Glutamatergic neuron (in vitro differentiated cells): ENCODE measurements at regions not wholly inside any gene's neighbourhood (a gene's known extent, or its start where the extent isn't known, plus 50 kb on each side); places are given as distances from the start of the nearest gene placed in this dataset.
A peak's percentile ranks its signal among the peaks of the same experiment; 100 is the strongest.

ENCODE experiments used
- DNase-seq: peaks from one replicate; pipeline ENCODE4 v3.0.0; 2022
- H3K27ac Mint-ChIP-seq: one replicate; pipeline ENCODE4 v1.8.0; 2020; ENCODE audit warnings: mild to moderate bottlenecking, mixed read lengths, inconsistent platforms; ENCODE audit not compliant: unreplicated experiment
- H3K27me3 Mint-ChIP-seq: one replicate; pipeline ENCODE4 v1.8.0; 2020; ENCODE audit warnings: mild to moderate bottlenecking, moderate library complexity, mixed read lengths, inconsistent platforms; ENCODE audit not compliant: unreplicated experiment
- H3K36me3 Mint-ChIP-seq: one replicate; pipeline ENCODE4 v1.8.0; 2020; ENCODE audit warnings: mild to moderate bottlenecking, mixed read lengths, inconsistent platforms; ENCODE audit not compliant: unreplicated experiment
- H3K4me1 Mint-ChIP-seq: one replicate; pipeline ENCODE4 v1.8.0; 2020; ENCODE audit warnings: mild to moderate bottlenecking, low read depth, mixed read lengths, inconsistent platforms; ENCODE audit not compliant: unreplicated experiment
- H3K4me3 Mint-ChIP-seq: one replicate; pipeline ENCODE4 v1.8.0; 2020; ENCODE audit warnings: mild to moderate bottlenecking, mixed read lengths, inconsistent platforms; ENCODE audit not compliant: unreplicated experiment
- H3K9me3 Mint-ChIP-seq: one replicate; pipeline ENCODE4 v1.8.0; 2020; ENCODE audit warnings: mild to moderate bottlenecking, moderate library complexity, mixed read lengths, inconsistent platforms; ENCODE audit not compliant: unreplicated experiment
- TF ChIP-seq, protein P1 (sequence below): fragments of 200-600 bp; sonication (generic); IDR thresholded peaks from one replicate; pipeline ENCODE4 v1.5.0; 2021; ENCODE audit not compliant: partially characterized antibody, unreplicated experiment

- no peaks in the 10 kb centered on the region for H3K36me3 Mint-ChIP-seq
- H3K27ac Mint-ChIP-seq: no peak overlapping the region
- no peak for DNase-seq
- TF ChIP-seq, protein P1, sequence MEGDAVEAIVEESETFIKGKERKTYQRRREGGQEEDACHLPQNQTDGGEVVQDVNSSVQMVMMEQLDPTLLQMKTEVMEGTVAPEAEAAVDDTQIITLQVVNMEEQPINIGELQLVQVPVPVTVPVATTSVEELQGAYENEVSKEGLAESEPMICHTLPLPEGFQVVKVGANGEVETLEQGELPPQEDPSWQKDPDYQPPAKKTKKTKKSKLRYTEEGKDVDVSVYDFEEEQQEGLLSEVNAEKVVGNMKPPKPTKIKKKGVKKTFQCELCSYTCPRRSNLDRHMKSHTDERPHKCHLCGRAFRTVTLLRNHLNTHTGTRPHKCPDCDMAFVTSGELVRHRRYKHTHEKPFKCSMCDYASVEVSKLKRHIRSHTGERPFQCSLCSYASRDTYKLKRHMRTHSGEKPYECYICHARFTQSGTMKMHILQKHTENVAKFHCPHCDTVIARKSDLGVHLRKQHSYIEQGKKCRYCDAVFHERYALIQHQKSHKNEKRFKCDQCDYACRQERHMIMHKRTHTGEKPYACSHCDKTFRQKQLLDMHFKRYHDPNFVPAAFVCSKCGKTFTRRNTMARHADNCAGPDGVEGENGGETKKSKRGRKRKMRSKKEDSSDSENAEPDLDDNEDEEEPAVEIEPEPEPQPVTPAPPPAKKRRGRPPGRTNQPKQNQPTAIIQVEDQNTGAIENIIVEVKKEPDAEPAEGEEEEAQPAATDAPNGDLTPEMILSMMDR: no peak
- H3K9me3 Mint-ChIP-seq: peaks cover 2% of the 10 kb centered on the region
- H3K4me3 Mint-ChIP-seq: no peak overlapping the region
- H3K27me3 Mint-ChIP-seq: no peaks in the 10 kb centered on the region
- H3K4me1 Mint-ChIP-seq: peaks cover 8% of the 10 kb centered on the region
Measured at GRCh38 chr13:85728811-85729210, 70.4 kb downstream of the SLITRK6 start.

DNA sequence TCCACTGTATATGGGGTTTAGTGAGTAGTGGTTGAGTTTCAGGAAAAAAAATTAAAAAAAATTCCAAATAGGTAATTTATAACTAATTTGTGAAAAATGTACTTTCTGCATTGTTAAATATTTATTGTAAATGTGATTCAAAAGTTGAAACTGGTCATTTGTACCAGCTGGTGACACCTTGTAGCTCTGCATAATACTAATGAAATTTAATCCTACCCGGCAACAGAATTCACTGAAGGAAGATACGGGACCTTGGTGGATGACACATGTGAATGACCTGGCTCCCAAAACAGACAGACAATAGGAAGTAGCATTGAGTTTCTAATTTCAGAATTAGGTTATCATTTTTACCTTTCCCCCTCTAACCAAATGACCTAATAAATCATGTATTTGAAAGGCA lies 73.8 kb downstream of the SLITRK6 start:
- Mint-ChIP-seq H3K36me3 (no peaks in the 10 kb centered on the region), H3K27ac (peak overlapping the region; percentile 29), H3K4me1 (peaks cover 8% of the 10 kb centered on the region), H3K9me3 (peaks cover 2% of the 10 kb centered on the region), H3K27me3 (no peaks in the 10 kb centered on the region), H3K4me3 (no peak overlapping the region)
- DNase-seq: no peak
- TF ChIP-seq, protein P1: no peak

GRCh38 chr13:85724546-85725432 lies 74.4 kb downstream of the SLITRK6 start:
- H3K4me1 Mint-ChIP-seq: peaks cover 8% of the 10 kb centered on the region
- DNase-seq: no peak
- no peak overlapping the region for H3K27ac Mint-ChIP-seq
- TF ChIP-seq, protein P1: no peak
- peaks cover 2% of the 10 kb centered on the region for H3K9me3 Mint-ChIP-seq
- H3K36me3 Mint-ChIP-seq: no peaks in the 10 kb centered on the region
- no peaks in the 10 kb centered on the region for H3K27me3 Mint-ChIP-seq
- H3K4me3 Mint-ChIP-seq: no peak overlapping the region

- DNase-seq: no peak
- no peak overlapping the region for H3K4me3 Mint-ChIP-seq
- peaks cover 2% of the 10 kb centered on the region for H3K9me3 Mint-ChIP-seq
- H3K27me3 Mint-ChIP-seq: no peaks in the 10 kb centered on the region
- TF ChIP-seq, protein P1: no peak
- no peaks in the 10 kb centered on the region for H3K36me3 Mint-ChIP-seq
- H3K4me1 Mint-ChIP-seq: peaks cover 6% of the 10 kb centered on the region
- no peak overlapping the region for H3K27ac Mint-ChIP-seq
Measured at GRCh38 chr13:85719749-85720148, 79.5 kb downstream of the SLITRK6 start.

DNA sequence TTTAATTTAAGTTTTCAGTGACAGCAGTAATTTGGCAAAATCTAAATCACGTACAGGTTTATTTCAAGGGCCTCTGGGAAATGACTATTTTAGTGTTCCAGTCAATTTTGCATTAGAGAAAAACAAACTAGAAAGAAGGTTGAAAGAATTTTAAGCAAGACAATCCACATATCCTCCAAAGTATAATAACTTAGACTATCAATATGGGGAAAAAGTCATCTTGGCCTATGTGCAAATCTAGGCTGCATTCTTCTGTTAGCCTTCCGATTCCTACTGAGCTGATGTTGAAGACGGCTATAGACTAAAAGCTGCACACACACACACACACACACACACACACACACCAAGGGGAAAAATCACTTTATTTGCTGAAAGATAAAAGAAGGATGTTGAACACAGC lies 81.3 kb downstream of the SLITRK6 start:
- DNase-seq: no peak
- peaks cover 3% of the 10 kb centered on the region for H3K4me1 Mint-ChIP-seq
- no peaks in the 10 kb centered on the region for H3K27me3 Mint-ChIP-seq
- H3K27ac Mint-ChIP-seq: no peak overlapping the region
- TF ChIP-seq, protein P1: no peak
- H3K36me3 Mint-ChIP-seq: no peaks in the 10 kb centered on the region
- no peaks in the 10 kb centered on the region for H3K9me3 Mint-ChIP-seq
- H3K4me3 Mint-ChIP-seq: no peak overlapping the region
